Heart left ventricle (tissue), 13 donors: ENCODE measurements at regions not wholly inside any gene's neighbourhood (a gene's known extent, or its start where the extent isn't known, plus 50 kb on each side); places are given as distances from the start of the nearest gene placed in this dataset.

Source experiments
- CTCF ChIP-seq, 12 donors: fragments of 200-600 bp; sonication (generic) in 4 of 12; IDR thresholded peaks; one replicate each; pipeline versions ENCODE4 v1.5.0 to v1.8.0; 2018 to 2022; ENCODE audit warnings: antibody characterized with exemption in 12 of 12, mild to moderate bottlenecking in 5 of 12
- POLR2A ChIP-seq, 2 donors: fragments of 450-650 bp; IDR thresholded peaks; one replicate each; pipeline ENCODE4 v1.6.1; 2017; ENCODE audit warnings: antibody characterized with exemption in 2 of 2, mild to moderate bottlenecking in 2 of 2, moderate library complexity in 2 of 2
- donor health status: ischemic (EF 13 %, LVEDD 7.1; RV severe dilation, severe dysfunction).
- donor health status: DM: no; HTN: yes; CAD: no.
- donor health status: DM: no; HTN: no; CAD: no.
- donor health status: ischemic (EF 25% LVEDD 6.9; RV normal size, moderate dysfunction).
- donor health status: ischemic (EF 25% LVEDD 5.7; RV mildly dilated, moderate dysfunction).
- donor health status: ischemic (EF 35%, LVEDD 5.7; RV mildly dilated, moderate dysfunction).
- donor health status: nonischemic (EF 11% LVEDD 7.7; RV severe dilation, severe dysfunction).
- donor health status: DM: yes; HTN: yes; CAD: no.
- donor health status: PGD.
- donor health status: ischemic (EF 29% LVEDD 5.4; RV normal size, mild dysfunction).
- donor health status: nonischemic (EF 23%, LVEDD 6.1; RV moderate dilation, normal function).

GRCh38 chr17:68127914-68128313, 92.4 kb downstream of the KPNA2 start:
- TF ChIP-seq POLR2A (IDR thresholded peaks at IDR 0.05) (no peak), CTCF (IDR thresholded peaks at IDR 0.05) (no peak)
